Suppressor macrophage treated with lipopolysaccharide for 4 hours (primary cell): ENCODE measurements at regions not wholly inside any gene's neighbourhood (a gene's known extent, or its start where the extent isn't known, plus 50 kb on each side); places are given as distances from the start of the nearest gene placed in this dataset.

Source experiments
- DNase-seq: peaks from one replicate; pipeline ENCODE4 v3.0.0-alpha.2; 2020

DNA sequence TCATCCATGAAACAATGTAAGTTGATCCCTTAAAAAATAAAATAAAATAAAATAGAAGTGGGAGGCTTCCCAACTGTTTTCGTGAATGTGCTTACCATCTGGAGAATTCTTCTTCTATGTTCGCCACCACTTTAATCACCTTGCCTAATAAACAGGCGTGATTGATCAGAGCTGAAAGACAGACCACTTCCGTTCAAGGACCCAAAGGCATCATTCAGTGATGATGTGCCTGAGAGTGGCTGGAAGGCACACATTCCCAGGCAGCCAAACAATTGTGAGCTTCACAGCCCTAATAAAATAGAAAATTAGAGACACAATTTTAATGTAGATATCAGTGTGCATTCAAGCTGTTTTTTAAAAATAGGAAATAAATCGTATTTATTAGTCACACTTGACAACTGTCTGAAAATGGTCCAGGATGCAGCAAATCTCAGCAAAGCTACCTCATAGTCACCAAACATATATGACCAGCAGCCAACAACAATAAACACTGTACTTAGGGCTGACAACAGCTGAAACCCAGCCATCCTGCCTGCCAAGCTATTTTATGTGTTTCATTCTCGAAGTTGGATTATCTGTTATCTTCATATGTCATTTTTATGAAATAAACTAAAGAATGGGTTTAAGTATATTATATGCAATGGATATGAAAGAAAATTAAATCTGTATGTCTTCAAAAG is 163.2 kb upstream of the FAM9B start:
- DNase-seq, result no peak

DNA sequence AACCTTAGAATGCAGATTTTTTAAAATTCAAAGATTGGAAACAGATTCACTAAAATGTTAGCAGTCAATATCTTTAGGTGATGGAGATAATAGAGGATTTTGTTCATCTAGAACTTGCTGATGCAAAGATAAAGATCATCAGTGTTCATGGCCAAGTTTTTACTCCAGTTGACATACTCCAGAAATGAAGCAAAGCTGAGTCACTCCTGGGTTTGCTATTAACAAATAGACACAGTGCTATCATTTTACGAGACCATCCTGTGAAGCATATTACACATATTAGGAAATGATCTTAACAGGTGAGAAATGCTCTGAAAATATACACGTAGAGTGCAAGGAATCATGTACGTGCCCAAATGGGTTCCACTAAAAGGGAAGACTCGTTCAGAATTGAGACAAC is 170.6 kb upstream of the FAM9B start:
- DNase-seq, result no peak

DNA sequence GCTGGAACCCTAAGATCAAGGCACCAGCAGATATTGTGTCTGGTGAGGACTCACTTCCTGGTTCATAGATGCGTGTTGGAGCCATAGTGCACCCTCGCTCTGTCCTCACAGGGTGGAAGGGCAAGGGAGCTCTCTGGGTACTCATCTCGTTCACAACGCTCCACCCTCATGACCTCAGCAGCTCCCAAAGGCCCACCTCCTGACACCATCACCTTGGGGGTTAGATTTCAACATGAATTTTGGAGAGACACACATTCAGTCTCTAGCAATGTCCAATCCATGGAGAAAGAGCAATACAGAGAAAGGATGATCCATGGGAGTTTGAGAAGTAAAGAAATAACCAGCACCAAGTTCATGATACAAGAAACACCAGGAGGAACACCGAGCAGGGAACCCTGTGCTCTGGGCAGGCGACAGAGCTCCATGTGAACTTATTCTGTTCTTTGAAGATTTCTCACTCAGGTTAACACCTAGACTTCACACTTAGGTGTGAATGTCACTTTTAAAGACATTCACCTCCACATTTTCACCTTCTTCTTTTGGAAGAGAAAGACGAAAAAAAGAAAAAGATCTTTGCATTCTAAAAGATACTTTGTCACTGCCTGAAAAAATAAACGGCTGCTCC is 171.8 kb upstream of the FAM9B start:
- no peak for DNase-seq

DNA sequence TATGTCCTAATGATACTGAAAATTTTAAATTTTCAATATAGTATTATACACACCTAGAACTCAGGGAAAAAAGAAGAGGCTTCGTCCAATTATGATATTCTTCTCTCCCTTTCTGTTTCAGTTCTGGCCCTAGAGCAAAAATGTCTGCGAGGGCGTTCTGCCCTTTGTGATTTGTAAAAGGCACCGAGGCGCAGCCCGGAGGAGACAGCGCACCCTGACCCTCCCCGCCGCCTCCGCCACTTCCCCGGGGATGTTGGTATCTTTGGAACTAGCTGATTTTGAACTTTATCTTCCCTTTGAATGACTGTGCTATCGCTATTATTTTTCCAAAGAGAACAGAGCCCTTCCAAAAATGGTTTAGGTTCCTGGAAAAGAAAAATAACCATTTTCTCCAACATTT is 173.2 kb upstream of the FAM9B start:
- peak; percentile 11 for DNase-seq

DNA sequence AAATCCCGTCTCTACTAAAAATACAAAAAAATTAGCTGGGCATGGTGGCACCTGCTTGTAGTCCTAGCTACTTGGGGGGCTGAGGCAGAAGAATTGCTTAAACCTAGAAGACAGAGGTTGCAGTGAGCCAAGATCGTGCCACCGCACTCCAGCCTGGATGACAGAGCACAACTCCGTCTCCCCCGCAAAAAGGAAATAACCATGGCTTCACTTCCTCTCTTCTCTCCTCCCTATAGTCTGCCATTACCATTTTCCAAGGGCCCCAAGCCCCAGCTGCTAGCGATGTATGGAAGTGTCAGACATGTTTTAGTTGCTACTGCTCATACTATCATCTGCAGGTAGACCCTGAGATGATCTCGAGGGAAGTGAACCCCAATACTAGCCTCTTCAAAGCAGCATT is 177.3 kb upstream of the FAM9B start:
- peak; percentile 7 for DNase-seq

DNA sequence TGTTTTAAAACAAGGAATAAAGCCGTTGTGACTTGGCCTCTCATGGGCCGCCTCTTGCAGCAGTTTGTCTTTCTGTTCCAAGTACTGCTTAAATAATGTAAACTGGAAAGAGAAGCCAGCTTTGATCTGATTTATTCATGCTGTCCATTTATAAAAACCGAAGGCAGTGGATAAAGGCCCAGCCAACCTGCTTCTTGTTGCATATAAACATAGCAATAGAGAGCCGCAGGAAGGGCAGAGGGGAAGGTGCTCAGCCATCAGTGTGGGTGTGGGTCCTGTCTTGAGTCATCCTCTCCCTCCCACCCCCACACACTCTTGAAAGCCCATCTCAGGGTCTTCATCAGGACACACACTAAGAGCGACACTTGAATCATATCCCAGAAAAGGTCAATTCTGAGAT is 187.9 kb upstream of the FAM9B start:
- no peak for DNase-seq

DNA sequence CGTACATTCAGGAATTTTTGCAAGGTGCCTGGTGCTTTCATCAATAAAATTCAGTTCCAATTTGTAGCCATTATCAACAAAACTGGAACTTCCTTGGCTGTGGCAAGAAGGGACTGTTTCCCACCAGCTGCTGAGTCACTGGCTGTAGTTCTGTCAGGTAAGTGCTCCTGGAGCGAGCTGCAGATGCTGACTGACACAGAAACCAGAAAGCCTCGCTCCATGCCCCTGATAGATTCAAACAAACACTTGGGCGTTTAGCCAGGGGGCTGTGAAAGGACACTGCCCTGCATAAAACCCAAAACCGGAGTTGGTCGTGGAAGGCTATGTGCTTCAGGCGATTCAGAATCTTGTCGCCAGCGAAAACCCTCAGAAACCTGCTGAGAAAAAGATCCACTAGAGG is 188.4 kb upstream of the FAM9B start:
- DNase-seq, result no peak

DNA sequence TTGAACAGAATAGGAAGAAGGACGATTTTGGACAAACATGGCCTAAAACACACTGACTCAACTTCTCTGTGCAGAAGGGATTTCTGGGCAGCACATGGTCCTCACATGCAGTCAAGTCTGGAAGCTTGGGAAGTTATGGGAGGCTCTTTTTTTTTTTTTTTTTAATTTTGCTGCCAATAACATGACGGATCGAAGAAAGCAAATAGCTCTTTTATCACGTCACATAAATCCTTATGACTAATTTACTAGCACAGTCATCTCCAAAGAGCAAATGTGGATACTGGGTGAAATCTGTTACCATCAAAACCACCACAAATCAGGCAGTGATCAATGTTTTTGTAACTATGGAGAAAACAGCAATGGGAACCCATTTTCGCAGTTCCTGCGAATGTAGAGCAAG is 193.3 kb upstream of the FAM9B start:
- no peak for DNase-seq

DNA sequence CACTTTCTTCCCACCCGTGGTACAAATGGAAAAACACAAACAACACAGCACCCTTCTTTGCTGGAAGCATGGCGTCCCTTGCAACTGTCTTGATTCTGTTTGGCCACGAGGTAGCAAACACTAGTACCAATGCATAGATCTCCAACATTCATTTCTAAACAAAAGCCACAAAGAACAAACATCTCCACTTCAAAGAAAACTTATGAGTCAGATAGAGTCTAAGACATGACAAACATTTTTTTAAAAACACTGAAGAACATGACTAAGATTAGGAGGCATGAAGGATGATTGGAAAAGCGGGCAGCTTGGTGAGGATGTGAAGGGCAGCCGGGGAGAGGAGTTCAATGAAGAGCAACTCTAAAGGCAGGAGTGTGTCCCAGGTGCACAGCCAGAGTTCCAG is 197.6 kb upstream of the FAM9B start:
- DNase-seq, result no peak

DNA sequence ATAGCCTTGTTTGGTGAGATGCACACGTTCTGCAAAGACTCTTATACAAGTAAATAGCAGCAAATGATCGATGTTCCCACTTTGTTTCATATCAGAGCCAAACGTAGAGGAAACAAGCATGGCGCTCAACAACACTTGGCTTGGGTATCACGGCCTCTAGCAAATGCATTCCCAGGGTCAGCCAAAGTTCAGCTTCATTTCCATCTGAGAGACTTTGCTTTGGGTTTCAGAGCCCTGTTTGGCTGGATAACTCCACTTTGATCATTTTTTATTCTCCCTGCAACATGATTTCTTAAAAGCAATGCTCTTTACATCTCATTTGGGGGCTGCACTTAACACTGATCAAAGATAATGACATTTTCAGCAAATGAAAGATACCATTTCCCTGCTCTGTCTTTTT is 199.2 kb upstream of the FAM9B start:
- DNase-seq, result no peak

DNA sequence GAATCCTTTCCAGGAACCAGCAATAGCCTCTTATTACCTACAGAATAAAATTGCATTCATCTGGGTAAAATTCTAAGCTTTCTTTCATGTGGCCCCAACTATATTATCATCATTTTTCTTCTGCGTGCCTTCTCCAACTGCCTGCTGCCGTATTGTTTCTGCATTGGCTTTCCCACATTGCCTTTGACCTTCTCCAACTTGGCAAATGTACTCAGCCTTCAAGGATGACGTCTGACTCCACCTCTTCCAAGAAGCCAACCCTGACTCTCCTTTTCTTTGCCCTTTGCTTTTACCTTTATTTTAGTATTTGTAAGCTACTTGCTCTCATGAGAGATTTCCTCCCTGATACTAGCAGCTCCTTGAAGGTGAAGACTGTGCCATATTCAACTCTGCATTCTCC is 200.4 kb upstream of the FAM9B start:
- no peak for DNase-seq

DNA sequence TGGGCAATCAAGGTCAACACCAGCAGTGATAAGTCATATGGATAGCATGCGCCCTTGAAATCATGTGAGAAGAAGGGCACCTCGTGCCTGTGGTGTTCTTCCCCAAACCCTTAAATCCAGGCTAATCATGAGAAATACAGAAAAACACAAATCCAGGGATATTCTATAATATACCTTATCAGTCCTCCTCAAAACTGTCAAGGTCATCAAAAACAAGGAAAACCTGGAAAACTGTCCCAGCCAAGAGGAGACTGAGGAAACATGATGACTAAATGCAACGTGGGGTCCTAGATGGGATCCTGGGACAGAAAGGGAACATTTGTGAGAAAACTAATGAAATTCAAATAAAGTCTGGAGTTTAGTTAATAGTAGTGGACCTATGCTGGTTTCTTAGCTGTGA is 201.8 kb upstream of the FAM9B start:
- no peak for DNase-seq

DNA sequence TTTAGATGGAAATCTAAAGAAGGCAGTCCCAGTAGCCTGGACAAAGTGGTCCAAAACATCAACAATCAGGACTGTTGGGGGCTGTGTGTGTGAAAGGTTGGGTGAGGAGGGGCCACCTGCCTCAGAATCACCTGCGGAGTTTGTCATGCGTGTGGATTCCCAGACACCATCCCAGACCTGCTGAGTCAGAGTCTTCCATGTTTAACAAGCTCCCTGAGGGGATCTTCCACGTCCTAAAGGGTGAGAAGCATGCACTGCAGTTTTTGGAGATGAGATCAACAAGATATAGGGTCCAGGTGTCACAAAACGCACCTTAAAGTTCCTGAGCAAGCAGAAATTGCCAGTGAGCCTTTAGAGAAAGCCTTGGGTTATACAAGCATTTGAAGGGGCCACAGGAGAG is 207.0 kb upstream of the FAM9B start:
- DNase-seq, result no peak

DNA sequence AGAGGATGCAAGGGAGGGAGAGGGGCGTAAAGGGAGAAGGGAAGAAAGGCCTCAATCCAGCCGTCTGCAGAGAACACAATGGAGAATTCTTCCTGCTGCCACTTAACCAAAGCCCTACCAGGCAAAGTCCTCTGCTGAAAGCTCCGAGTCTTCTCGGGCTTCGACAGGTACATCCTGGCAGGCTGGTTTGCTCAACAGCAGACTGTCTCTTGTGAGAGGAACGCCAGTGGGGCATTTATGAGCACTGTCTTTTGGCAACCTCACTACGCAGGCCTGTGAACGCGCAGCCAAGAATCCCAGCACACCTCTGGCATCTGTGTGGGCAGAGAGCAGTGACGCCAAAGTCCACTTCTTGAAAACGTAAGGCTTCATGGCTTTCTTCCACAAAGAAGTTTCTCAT is 207.5 kb upstream of the FAM9B start:
- DNase-seq, result no peak

DNA sequence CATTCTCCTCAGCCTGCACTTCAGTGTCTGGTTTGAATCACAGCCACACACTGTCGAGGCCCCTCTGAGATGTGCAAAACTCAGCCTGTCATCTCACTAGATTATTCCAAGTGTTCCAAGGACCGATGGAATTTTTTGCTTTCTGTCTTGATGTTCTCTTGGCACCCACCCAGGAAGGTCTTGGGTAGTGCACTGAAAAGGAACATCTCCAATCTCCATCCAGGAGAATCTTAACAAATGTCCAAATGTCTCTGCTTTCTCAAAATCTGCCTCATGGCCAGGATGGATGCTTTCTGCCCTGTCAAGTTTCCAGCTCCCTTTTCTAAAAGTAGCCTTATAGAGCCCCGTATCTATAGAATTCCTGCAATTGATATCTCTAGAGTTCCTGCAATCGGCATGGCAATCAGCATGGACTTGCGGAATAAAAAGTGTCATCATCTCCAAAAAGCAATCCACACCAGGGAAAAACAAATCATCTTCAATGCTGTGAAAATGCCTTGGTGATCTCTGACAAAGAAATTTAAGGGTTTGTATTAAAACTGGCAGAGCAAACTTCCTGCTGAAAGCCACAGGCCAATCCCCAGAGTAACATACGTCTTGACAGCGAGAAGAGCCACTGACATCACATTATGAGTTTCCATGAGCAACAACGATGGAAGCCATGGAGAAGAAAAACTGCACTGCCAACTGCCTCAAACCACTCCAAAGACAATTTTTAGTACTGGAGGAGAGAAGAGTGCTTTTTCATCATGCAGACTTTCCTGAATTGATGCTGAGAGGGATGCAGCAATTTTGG is 215.3 kb upstream of the FAM9B start:
- no peak for DNase-seq

DNA sequence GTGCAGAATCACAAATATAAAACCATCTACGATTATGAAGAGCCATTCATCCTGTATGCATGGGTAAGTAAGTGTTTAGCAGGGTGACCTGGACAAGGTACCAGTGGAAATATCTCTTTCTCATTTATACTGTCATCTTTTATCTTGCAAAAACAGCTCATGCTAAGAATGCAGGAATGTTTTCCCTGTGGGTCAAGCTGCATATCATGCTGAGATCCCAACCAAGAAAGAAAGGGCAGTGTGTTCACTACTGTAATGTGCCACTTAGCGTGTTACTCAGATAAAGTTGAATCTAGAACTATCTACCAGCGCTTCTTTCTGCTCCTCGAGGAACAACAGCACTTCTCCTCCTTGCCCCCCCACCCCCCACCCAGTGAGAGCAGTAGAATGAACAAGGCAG is 212.7 kb upstream of the TBL1X start:
- no peak for DNase-seq

DNA sequence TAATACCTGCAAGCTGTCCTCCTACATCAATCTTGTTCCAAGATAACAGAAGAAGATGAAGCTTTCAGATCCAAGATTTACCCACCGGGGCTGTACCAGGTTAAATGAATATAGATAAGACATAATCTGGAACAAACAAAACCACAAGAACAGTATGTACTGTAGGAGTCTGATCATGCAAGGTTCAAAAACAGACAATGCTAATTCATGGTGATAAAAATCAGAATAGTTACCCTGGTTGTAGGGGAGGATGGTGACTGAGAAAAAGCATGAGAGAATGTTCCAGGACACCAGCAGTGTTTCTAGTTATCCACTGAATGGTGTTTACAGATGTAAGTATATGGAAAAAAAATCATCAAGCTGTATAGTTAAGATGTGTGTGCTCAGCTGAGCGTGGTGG is 211.6 kb upstream of the TBL1X start:
- no peak for DNase-seq

DNA sequence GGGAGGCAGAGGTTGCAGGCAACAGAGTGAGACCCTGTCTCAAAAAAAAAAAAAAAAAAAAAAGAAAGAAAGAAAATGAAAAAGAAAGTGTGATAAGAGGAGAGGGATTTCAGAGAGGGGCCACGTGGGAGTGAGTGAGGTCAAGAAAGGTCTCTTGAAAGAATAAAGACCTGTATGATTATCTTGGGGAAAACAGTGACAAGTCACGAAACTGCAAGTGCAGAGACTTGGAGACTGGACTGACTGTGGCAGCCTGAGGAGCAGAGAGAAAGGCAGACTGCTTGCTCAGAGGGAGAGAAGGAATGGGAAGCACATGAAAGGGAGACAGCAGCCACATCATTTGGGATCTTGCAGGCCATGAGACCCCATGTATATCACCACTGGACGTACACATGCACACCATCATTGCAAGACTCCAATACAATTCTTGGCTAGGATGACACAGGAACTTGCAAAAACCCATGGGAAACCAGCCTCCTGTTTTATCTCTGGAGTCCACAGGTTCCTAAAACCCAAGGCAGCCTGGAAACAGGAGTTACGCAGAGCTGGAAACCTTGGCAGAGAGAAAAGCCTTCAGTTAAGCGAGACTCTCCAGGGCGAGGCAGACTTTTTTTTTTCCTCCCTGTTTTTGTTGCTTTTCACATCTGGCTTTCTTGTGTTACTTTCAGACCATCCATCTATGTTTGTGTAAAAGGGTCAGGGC is 207.0 kb upstream of the TBL1X start:
- DNase-seq, result no peak

DNA sequence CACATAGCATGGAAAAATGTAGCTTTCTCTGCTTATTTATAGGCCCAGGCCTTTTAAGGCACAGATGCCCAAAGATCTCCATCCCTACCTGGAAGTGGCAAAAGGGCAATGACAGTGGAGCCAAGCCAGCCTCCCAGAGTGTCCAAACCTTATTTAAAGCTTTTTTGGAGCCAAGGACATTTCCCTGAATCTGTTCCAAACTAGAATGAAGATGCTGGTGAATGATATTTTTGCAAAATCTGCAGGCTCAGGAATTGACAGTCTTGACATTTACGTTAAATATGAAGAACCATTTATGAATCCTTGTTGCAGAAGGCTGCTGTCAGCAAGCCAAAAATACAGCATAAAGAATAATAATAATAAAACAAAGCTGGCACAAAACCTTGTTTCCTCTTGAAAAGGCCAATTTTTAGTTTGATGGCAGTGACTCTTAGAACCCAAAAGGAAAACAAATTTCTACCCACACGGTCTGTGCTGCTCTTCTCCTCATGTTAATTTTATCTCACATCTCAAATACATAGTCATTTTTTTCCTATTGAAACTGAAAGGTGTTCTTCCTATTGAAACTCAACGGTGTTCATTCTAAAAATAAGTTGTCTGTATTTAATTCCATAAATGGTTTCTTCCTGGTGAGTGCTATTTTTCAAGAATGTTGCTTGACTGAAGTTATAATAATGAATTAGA is 206.3 kb upstream of the TBL1X start:
- no peak for DNase-seq

DNA sequence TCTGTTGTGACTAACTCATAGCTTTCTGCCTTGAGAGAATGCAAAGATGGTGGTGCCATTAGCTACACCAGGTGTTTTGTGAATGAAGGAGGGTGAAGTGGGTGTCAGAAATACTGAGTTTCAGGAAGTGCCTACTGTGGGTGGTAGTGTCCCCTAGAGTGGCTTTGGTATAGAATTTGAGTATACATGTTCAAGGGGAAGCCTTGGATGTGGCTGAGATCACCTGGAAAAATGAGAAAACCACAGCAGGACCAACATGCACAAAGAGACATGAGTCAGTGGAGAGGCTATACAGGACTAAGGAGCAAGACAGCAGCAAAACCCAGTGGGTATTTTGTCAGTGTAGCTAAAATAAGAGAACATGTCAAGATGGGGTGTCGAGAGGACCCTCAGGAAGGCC is 204.3 kb upstream of the TBL1X start:
- DNase-seq, result no peak

DNA sequence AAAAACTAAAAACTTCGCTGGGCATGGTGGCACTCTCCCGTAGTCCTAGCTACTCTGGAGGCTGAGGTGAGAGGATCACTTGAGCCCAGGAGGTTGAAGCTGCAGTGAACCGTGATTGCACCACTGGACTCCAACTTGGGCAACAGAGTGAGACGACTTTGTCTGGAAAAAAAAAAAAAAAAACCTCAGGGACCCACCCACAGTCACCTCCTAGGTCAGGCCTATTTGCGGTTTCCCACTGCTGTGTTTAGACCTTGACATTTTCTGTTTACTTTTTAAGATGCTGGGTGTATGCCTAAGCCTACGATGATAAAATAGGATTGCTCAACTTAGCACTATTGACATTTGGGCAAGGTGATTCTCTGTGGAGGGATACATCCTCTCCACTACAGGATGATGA is 197.4 kb upstream of the TBL1X start:
- no peak for DNase-seq

DNA sequence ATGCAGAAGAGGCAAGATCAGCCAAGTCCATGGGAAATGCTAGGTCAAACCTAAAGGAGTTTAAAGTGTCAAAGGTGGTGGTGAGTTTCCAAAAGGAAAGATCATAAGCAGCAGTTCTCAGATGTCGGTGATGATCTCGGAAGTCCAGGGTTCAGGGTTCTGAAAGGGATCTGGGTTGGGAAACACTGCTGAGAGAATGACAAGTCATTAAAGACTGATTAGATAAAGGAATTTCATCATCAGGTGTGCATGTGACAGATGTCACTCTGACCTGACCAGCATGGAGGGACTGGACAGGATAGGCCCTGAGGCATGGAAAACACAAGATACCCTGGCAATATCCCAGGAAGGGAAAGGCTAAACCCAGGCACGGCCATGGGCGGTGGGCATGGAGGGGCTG is 195.7 kb upstream of the TBL1X start:
- DNase-seq, result no peak
